ENCODE measurements at regions not wholly inside any gene's neighbourhood (a gene's known extent, or its start where the extent isn't known, plus 50 kb on each side); places are given as distances from the start of the nearest gene placed in this dataset.

DNA sequence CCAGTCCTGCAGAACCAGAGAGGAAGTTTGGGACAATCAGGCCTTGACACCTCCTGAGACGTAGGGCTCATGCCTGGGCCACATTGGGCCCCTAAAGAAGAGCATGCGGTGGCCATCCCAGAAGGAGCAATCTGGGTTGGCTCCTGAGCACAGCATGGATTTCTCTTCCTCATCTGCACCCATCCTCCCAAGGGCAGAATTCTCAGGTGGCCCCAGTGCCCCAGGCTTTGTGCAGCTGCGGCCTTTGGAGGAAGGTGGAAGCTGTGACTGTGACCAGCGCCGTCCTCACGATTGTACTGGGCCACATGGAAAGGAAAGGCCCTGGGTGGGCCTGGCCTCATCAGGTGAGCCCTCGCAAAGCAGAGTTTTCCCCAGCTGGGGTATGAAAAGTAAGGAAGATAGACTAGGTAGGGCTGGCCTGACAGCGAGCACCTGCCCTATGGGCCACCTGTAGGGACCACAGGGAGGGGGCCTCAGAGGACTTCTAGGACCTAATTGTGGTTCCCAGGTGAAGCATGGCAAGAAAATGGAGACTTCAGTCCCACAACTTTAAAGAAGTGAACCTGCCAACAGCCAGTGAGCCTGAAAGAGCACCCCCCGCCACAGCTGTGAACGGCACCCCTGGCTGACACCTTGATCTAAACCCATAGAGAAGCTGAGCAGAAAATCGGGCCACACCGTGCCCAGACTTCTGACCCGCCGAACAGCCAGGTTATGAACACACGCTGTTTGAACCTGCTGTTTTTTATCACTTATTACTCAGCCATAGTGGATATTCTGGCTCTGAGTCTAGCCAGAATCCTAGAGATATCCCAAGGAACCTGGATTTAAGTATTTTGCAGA lies 164.1 kb downstream of the IRX2 start:
- DNase-seq: no peak
- H3K27ac Mint-ChIP-seq (ENCODE audit: unreplicated experiment): no peak overlapping the region

DNA sequence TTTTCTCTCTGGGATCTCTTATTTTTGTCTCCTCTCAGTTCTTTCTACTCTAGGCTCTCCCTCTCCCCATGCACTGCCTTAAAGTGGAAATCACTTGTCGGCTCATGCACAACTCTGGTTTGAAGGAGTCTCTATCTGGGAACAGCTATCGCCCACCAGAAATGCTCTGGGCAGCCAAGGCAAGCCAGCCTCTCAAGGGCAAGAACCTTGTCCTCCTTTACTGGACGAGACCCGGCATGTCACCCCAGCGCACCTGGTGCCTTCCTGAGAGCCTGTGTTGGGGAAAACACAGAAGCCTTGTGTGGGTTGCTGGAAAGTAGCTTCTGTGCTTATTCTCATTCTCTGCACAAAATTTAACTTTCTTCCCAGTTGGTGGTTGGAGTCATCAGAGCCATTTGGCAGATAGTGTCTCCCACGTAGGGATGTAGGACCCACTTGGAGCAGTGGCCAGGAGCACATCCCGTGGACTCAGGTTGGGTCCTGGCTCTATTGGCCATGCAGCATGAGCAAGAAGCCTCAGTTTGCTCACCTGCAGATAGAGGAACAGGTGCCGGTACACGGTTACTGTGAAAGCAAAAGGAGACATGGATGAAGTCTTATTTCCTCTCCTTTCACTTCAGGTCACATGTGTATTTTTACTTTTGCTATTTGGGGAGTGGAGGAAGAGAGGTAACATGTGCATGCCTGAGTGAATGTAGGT lies 165.3 kb downstream of the IRX2 start:
- H3K4me3 Mint-ChIP-seq (ENCODE audit: unreplicated experiment): no peak overlapping the region
- H3K27ac Mint-ChIP-seq (ENCODE audit: unreplicated experiment): no peak overlapping the region
- no peak for DNase-seq
- no peaks in the 10 kb centered on the region for H3K36me3 Mint-ChIP-seq (ENCODE audit: unreplicated experiment)
- TF ChIP-seq, protein P1, sequence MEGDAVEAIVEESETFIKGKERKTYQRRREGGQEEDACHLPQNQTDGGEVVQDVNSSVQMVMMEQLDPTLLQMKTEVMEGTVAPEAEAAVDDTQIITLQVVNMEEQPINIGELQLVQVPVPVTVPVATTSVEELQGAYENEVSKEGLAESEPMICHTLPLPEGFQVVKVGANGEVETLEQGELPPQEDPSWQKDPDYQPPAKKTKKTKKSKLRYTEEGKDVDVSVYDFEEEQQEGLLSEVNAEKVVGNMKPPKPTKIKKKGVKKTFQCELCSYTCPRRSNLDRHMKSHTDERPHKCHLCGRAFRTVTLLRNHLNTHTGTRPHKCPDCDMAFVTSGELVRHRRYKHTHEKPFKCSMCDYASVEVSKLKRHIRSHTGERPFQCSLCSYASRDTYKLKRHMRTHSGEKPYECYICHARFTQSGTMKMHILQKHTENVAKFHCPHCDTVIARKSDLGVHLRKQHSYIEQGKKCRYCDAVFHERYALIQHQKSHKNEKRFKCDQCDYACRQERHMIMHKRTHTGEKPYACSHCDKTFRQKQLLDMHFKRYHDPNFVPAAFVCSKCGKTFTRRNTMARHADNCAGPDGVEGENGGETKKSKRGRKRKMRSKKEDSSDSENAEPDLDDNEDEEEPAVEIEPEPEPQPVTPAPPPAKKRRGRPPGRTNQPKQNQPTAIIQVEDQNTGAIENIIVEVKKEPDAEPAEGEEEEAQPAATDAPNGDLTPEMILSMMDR (IDR thresholded peaks at IDR 0.05; ENCODE audit: partially characterized antibody, unreplicated experiment): no peak
- H3K9me3 Mint-ChIP-seq (ENCODE audit: unreplicated experiment): peaks cover 2% of the 10 kb centered on the region
- no peaks in the 10 kb centered on the region for H3K27me3 Mint-ChIP-seq (ENCODE audit: unreplicated experiment)
- no peaks in the 10 kb centered on the region for H3K4me1 Mint-ChIP-seq (ENCODE audit: low read depth, unreplicated experiment)

More for the DNA sequence above, 164.1 kb downstream of the IRX2 start:
- TF ChIP-seq, protein P1 (IDR thresholded peaks at IDR 0.05; ENCODE audit: partially characterized antibody, unreplicated experiment): no peak
- Mint-ChIP-seq H3K4me1 (ENCODE audit: low read depth, unreplicated experiment) (no peaks in the 10 kb centered on the region), H3K4me3 (ENCODE audit: unreplicated experiment) (no peak overlapping the region), H3K9me3 (ENCODE audit: unreplicated experiment) (no peaks in the 10 kb centered on the region), H3K36me3 (ENCODE audit: unreplicated experiment) (no peaks in the 10 kb centered on the region), H3K27me3 (ENCODE audit: unreplicated experiment) (no peaks in the 10 kb centered on the region)

DNA sequence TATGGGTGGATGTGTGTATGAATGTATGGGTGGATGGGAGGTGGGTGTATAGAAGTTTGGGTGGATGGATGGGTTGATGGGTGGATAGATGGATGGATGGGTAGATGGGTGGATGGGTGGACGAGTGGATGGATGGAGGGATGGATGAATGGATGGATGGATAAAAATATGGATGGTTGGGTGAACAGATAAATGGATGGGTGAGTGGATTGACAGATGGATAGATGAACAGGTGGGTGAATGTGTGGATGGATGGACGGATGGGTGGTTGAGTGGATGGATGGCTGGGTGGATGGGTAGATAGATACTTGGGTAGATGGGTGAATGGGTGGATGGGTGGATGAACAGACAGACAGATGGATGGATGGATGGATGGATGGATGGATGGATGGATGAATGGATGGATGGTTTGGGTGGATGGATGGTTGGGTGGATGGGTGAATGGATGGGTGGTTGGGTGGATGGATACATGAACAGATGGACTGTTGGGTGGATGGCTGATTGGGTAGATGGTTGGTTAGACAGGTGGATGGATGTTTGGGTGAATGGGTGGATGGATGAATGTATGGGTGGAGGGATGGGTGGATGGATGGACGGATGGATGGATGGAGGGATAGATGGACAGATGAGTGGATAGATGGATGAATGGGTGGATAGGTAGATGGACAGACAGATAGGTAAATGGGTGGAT lies 166.8 kb downstream of the IRX2 start:
- peaks cover 3% of the 10 kb centered on the region for H3K4me1 Mint-ChIP-seq (ENCODE audit: low read depth, unreplicated experiment)
- H3K4me3 Mint-ChIP-seq (ENCODE audit: unreplicated experiment): no peak overlapping the region
- no peak overlapping the region for H3K27ac Mint-ChIP-seq (ENCODE audit: unreplicated experiment)
- DNase-seq: no peak
- H3K9me3 Mint-ChIP-seq (ENCODE audit: unreplicated experiment): peaks cover 2% of the 10 kb centered on the region
- TF ChIP-seq, protein P1 (IDR thresholded peaks at IDR 0.05; ENCODE audit: partially characterized antibody, unreplicated experiment): no peak
- no peaks in the 10 kb centered on the region for H3K27me3 Mint-ChIP-seq (ENCODE audit: unreplicated experiment)
- H3K36me3 Mint-ChIP-seq (ENCODE audit: unreplicated experiment): no peaks in the 10 kb centered on the region

DNA sequence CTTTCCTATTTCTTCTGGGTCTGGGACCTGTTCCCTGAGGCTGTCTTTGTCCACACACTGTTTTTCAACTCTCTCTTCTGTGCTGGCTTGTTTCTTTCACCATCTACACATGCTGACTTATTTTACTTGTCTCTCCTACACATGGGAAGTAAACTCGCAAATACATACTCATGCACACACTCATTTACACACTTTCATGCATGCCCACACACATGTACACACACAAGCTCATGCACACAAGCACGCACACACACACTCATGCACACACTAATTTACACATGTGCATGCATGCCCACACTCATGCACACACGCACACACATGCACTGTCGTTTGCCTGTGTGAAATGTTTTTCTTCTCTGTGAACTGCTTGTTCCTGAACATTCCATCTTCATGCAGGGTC lies 169.0 kb downstream of the IRX2 start:
- Mint-ChIP-seq H3K9me3 (ENCODE audit: unreplicated experiment) (peaks cover 4% of the 10 kb centered on the region), H3K27ac (ENCODE audit: unreplicated experiment) (no peak overlapping the region), H3K36me3 (ENCODE audit: unreplicated experiment) (no peaks in the 10 kb centered on the region), H3K4me1 (ENCODE audit: low read depth, unreplicated experiment) (peaks cover 3% of the 10 kb centered on the region), H3K27me3 (ENCODE audit: unreplicated experiment) (no peaks in the 10 kb centered on the region), H3K4me3 (ENCODE audit: unreplicated experiment) (no peak overlapping the region)
- TF ChIP-seq, protein P1 (IDR thresholded peaks at IDR 0.05; ENCODE audit: partially characterized antibody, unreplicated experiment): no peak
- DNase-seq: no peak

Data from glutamatergic neuron (in vitro differentiated cells).